ENCODE measurements at regions not wholly inside any gene's neighbourhood (a gene's known extent, or its start where the extent isn't known, plus 50 kb on each side); places are given as distances from the start of the nearest gene placed in this dataset.

GRCh38 chr6:54698974-54699373, 147.6 kb upstream of the FAM83B start:
- Histone ChIP-seq H3K27ac (ENCODE audit: extremely low read depth, low read depth, low read length) (no peak overlapping the region), H3K9me1 (ENCODE audit: control insufficient read depth, insufficient read depth, low read length) (no peaks in the 10 kb centered on the region), H3K79me2 (ENCODE audit: control insufficient read depth, insufficient read depth, low read length) (no peaks in the 10 kb centered on the region), H3K36me3 (ENCODE audit: control insufficient read depth, insufficient read depth, low read length) (no peaks in the 10 kb centered on the region), H3K4me3 (no peak overlapping the region), H4K20me1 (replicated peaks; ENCODE audit: control insufficient read depth, insufficient read depth, low read length) (no peaks in the 10 kb centered on the region), H3K9ac (ENCODE audit: insufficient read depth in 1 of 2, low read depth in 2 of 2, low read length in 2 of 2) (no peak overlapping the region), H3K27me3 (ENCODE audit: control insufficient read depth in 2 of 2, insufficient read depth in 2 of 2, low read length in 2 of 2) (no peaks in the 10 kb centered on the region), H2AFZ (ENCODE audit: low read depth, low read length) (no peak overlapping the region), H3K9me3 (replicated peaks; ENCODE audit: control insufficient read depth, insufficient read depth, low read depth, low read length) (no peaks in the 10 kb centered on the region), H3K4me2 (ENCODE audit: insufficient read depth, low read length) (no peak overlapping the region), H3K4me1 (replicated peaks in 1 of 2; ENCODE audit: control insufficient read depth in 2 of 2, insufficient read depth in 2 of 2, low read length in 2 of 2) (no peaks in the 10 kb centered on the region)
- in situ Hi-C loops (cut with MboI), result no loop called here
- intact Hi-C loops (cut with micrococcal nuclease), result no loop called here
- ATAC-seq (no peak), FAIRE-seq (no peak), DNase-seq (ENCODE audit: extremely low read depth in 1 of 4, low spot score in 3 of 4) (no peak)
- ChIA-PET POLR2A (interaction anchor here (1.1 kb wide), 1 partner anchor 9 kb away, joined by 3 read pairs; no protein-coding TSS in a partner anchor), CTCF (ENCODE audit: low intra/inter-chr PET ratio) (interaction anchor here (0.6 kb wide), 1 partner anchor 118 kb away, joined by 3 read pairs; no protein-coding TSS in a partner anchor)
- WGBS (ENCODE audit: insufficient coverage, low coverage, missing lambda C conversion rate), result 0% methylated on average over 3 of the region's 3 CpGs
- no TSS peak for BruUV-seq (replicated peaks)
- TF ChIP-seq CUX1 (CRISPR knock-in tag; IDR thresholded peaks at IDR 0.05), result no peak
- TF ChIP-seq CBFA2T3 (IDR thresholded peaks at IDR 0.05), result no peak
- TF ChIP-seq MLLT1 (IDR thresholded peaks at IDR 0.05), result no peak
- no peak for TF ChIP-seq TEAD1 (CRISPR knock-in tag; IDR thresholded peaks at IDR 0.05)
- TF ChIP-seq GTF2F1 (IDR thresholded peaks at IDR 0.05; ENCODE audit: low read depth, low read length), result no peak
- TF ChIP-seq ARID1B (IDR thresholded peaks at IDR 0.05), result no peak
- TF ChIP-seq ZBTB11 (CRISPR knock-in tag; IDR thresholded peaks at IDR 0.05), result no peak
- TF ChIP-seq SIN3A (IDR thresholded peaks at IDR 0.05; ENCODE audit: borderline replicate concordance in 2 of 2, control insufficient read depth in 1 of 2, low read depth in 2 of 2, low read length in 2 of 2), result no peak
- TF ChIP-seq ELK3 (CRISPR knock-in tag; IDR thresholded peaks at IDR 0.05), result no peak
